ENCODE measurements at regions not wholly inside any gene's neighbourhood (a gene's known extent, or its start where the extent isn't known, plus 50 kb on each side); places are given as distances from the start of the nearest gene placed in this dataset.

GRCh38 chr17:71109697-71110096, 940.4 kb downstream of the KCNJ2 start:
- no peak for DNase-seq

GRCh38 chr17:71110326-71110725, 941.0 kb downstream of the KCNJ2 start:
- no peak for DNase-seq

- no peak for DNase-seq
Observed at GRCh38 chr17:71111460-71111859, 942.1 kb downstream of the KCNJ2 start.

GRCh38 chr17:71111934-71112333, 942.6 kb downstream of the KCNJ2 start:
- no peak for DNase-seq

- DNase-seq, result no peak
Observed at GRCh38 chr17:71113347-71113746, 944.0 kb downstream of the KCNJ2 start.

GRCh38 chr17:71114911-71115668, 945.8 kb downstream of the KCNJ2 start:
- no peak for DNase-seq

GRCh38 chr17:71115669-71115972, 946.3 kb downstream of the KCNJ2 start:
- DNase-seq, result no peak

- no peak for DNase-seq
Observed at GRCh38 chr17:71117466-71117865, 948.1 kb downstream of the KCNJ2 start.

- no peak for DNase-seq
Observed at GRCh38 chr17:71118039-71118438, 948.7 kb downstream of the KCNJ2 start.

- DNase-seq, result no peak
Observed at GRCh38 chr17:71127416-71127815, 958.1 kb downstream of the KCNJ2 start.

- DNase-seq, result no peak
Observed at GRCh38 chr17:71142333-71142732, 973.0 kb downstream of the KCNJ2 start.

- DNase-seq, result no peak
Observed at GRCh38 chr17:71145486-71145885, 975.3 kb upstream of the SOX9 start.

- no peak for DNase-seq
Observed at GRCh38 chr17:71147906-71148305, 972.9 kb upstream of the SOX9 start.

- DNase-seq, result no peak
Observed at GRCh38 chr17:71149607-71150006, 971.2 kb upstream of the SOX9 start.

- no peak for DNase-seq
Observed at GRCh38 chr17:71157297-71157696, 963.5 kb upstream of the SOX9 start.

- no peak for DNase-seq
Observed at GRCh38 chr17:71158437-71158836, 962.4 kb upstream of the SOX9 start.

- DNase-seq, result no peak
Observed at GRCh38 chr17:71163121-71163812, 957.6 kb upstream of the SOX9 start.

GRCh38 chr17:71163813-71164122, 957.1 kb upstream of the SOX9 start:
- no peak for DNase-seq

GRCh38 chr17:71164561-71164960, 956.3 kb upstream of the SOX9 start:
- DNase-seq, result no peak

- no peak for DNase-seq
Observed at GRCh38 chr17:71166311-71166710, 954.5 kb upstream of the SOX9 start.

- no peak for DNase-seq
Observed at GRCh38 chr17:71168053-71168741, 952.6 kb upstream of the SOX9 start.

- DNase-seq, result no peak
Observed at GRCh38 chr17:71170070-71170469, 950.8 kb upstream of the SOX9 start.

GRCh38 chr17:71171270-71171669, 949.5 kb upstream of the SOX9 start:
- DNase-seq, result no peak

- no peak for DNase-seq
Observed at GRCh38 chr17:71173991-71174390, 946.8 kb upstream of the SOX9 start.

Data from hippocampal formation (tissue), 2 donors.